ENCODE measurements at regions not wholly inside any gene's neighbourhood (a gene's known extent, or its start where the extent isn't known, plus 50 kb on each side); places are given as distances from the start of the nearest gene placed in this dataset.

- TF ChIP-seq, protein P1, sequence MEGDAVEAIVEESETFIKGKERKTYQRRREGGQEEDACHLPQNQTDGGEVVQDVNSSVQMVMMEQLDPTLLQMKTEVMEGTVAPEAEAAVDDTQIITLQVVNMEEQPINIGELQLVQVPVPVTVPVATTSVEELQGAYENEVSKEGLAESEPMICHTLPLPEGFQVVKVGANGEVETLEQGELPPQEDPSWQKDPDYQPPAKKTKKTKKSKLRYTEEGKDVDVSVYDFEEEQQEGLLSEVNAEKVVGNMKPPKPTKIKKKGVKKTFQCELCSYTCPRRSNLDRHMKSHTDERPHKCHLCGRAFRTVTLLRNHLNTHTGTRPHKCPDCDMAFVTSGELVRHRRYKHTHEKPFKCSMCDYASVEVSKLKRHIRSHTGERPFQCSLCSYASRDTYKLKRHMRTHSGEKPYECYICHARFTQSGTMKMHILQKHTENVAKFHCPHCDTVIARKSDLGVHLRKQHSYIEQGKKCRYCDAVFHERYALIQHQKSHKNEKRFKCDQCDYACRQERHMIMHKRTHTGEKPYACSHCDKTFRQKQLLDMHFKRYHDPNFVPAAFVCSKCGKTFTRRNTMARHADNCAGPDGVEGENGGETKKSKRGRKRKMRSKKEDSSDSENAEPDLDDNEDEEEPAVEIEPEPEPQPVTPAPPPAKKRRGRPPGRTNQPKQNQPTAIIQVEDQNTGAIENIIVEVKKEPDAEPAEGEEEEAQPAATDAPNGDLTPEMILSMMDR (conservative IDR thresholded peaks at IDR 0.05 in 1 of 2, IDR thresholded peaks at IDR 0.05 in 1 of 2; ENCODE audit: extremely low read depth in 1 of 2, insufficient read depth in 1 of 2, low read depth in 1 of 2, low read length in 2 of 2), result no peak
- TF ChIP-seq EZH2 (IDR thresholded peaks at IDR 0.05; ENCODE audit: borderline replicate concordance, low read length), result no peak
Measured at GRCh38 chr4:59643682-59644081, 1556.4 kb upstream of the ADGRL3 start.

All from mammary epithelial cell (primary cell).